ENCODE measurements at regions not wholly inside any gene's neighbourhood (a gene's known extent, or its start where the extent isn't known, plus 50 kb on each side); places are given as distances from the start of the nearest gene placed in this dataset.

DNA sequence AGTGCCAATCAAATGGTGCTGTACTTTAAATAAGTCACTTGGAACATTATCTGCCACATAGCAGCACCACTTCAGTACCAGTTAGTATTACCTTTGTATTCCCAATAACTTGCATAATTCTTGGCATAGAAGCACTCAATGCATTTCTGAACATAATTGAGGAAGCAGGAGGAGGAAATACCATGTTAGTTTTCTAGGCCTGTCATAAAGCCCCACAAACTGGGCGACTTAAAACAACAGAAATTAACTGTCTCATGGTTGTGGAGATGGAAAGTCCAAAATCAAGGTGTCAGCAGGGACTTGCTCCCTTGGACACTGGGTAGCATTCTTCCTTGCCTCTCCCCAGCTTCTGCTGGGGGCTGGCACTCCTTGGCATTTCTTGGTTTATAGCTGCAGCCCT, 296.2 kb downstream of the HS3ST1 start:
- no peak overlapping the region for H3K27ac ChIP-seq
- no peaks in the 10 kb centered on the region for H3K4me1 ChIP-seq
- intact Hi-C loops (cut with DNase I) = no loop called here
- no peaks in the 10 kb centered on the region for H3K27me3 ChIP-seq
- TF ChIP-seq POLR2A (IDR thresholded peaks at IDR 0.05) (no peak), CTCF (IDR thresholded peaks at IDR 0.05) (no peak)
- H3K9me3 ChIP-seq = no peaks in the 10 kb centered on the region
- DNase-seq (no peak), ATAC-seq (no peak)
- WGBS, 2 donors = 0 to 20% methylated on average over 1 of the region's 1 CpG
- H3K36me3 ChIP-seq (replicated peaks in 1 of 2; ENCODE audit: insufficient read depth in 1 of 2, low read depth in 2 of 2) = no peaks in the 10 kb centered on the region
- H3K4me3 ChIP-seq = no peak overlapping the region

GRCh38 chr4:11131491-11131890, 297.2 kb downstream of the HS3ST1 start:
- 72 to 75% methylated on average over 3 of the region's 3 CpGs for WGBS, 2 donors
- ATAC-seq (no peak), DNase-seq (no peak)
- H3K4me3 ChIP-seq = no peak overlapping the region
- intact Hi-C loops (cut with DNase I) = no loop called here
- no peak for TF ChIP-seq POLR2A (IDR thresholded peaks at IDR 0.05)
- TF ChIP-seq CTCF (IDR thresholded peaks at IDR 0.05) = no peak
- no peak overlapping the region for H3K27ac ChIP-seq
- H3K4me1 ChIP-seq = no peaks in the 10 kb centered on the region
- no peaks in the 10 kb centered on the region for H3K27me3 ChIP-seq
- H3K9me3 ChIP-seq = no peaks in the 10 kb centered on the region
- H3K36me3 ChIP-seq (replicated peaks in 1 of 2; ENCODE audit: insufficient read depth in 1 of 2, low read depth in 2 of 2) = no peaks in the 10 kb centered on the region

- no peak for ATAC-seq
- 64 to 71% methylated on average over 4 of the region's 4 CpGs for WGBS, 2 donors
- intact Hi-C loops (cut with DNase I) = no loop called here
- Histone ChIP-seq H3K4me1 (no peaks in the 10 kb centered on the region), H3K9me3 (no peaks in the 10 kb centered on the region), H3K36me3 (replicated peaks in 1 of 2; ENCODE audit: insufficient read depth in 1 of 2, low read depth in 2 of 2) (no peaks in the 10 kb centered on the region), H3K27me3 (no peaks in the 10 kb centered on the region), H3K4me3 (no peak overlapping the region), H3K27ac (no peak overlapping the region)
- TF ChIP-seq CTCF (IDR thresholded peaks at IDR 0.05) = no peak
- DNase-seq = no peak
These were observed 298.3 kb downstream of the HS3ST1 start for GRCh38 chr4:11130195-11130970.

DNA sequence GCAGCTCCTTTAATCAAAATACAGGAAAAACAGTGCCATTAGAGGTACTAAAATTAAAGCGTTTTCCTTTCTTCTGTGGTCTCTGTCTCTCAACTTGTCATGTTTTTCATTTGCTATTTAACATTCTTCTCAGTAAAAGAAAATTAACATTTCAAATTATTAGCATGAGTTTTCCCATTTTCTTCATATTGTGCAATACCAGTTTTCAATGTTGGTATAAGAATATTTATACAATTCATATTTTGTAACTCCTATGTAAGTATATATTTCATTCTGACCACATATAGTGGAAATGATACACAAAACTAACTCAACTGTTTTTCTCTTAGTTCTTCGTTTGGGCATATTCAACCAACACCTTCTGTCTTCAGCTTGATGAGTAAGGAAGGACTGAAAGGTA, 308.3 kb downstream of the HS3ST1 start:
- Histone ChIP-seq H3K27me3 (no peaks in the 10 kb centered on the region), H3K4me3 (no peak overlapping the region), H3K27ac (no peak overlapping the region), H3K36me3 (replicated peaks in 1 of 2; ENCODE audit: insufficient read depth in 1 of 2, low read depth in 2 of 2) (no peaks in the 10 kb centered on the region), H3K4me1 (no peaks in the 10 kb centered on the region), H3K9me3 (no peaks in the 10 kb centered on the region)
- TF ChIP-seq POLR2A (IDR thresholded peaks at IDR 0.05) (no peak), CTCF (IDR thresholded peaks at IDR 0.05) (no peak)
- intact Hi-C loops (cut with DNase I) = no loop called here
- 52 to 53% methylated on average over 2 of the region's 2 CpGs for WGBS, 2 donors
- ATAC-seq (no peak), DNase-seq (no peak)

GRCh38 chr4:11119474-11119873, 309.2 kb downstream of the HS3ST1 start:
- TF ChIP-seq POLR2A (IDR thresholded peaks at IDR 0.05) (no peak), CTCF (IDR thresholded peaks at IDR 0.05) (no peak)
- Histone ChIP-seq H3K36me3 (replicated peaks in 1 of 2; ENCODE audit: insufficient read depth in 1 of 2, low read depth in 2 of 2) (no peaks in the 10 kb centered on the region), H3K4me1 (no peaks in the 10 kb centered on the region), H3K27me3 (no peaks in the 10 kb centered on the region), H3K27ac (no peak overlapping the region), H3K9me3 (no peaks in the 10 kb centered on the region), H3K4me3 (no peak overlapping the region)
- intact Hi-C loops (cut with DNase I) = no loop called here
- WGBS, 2 donors = 43 to 80% methylated on average over 1 of the region's 1 CpG
- DNase-seq = no peak
- ATAC-seq = no peak

Data from body of pancreas (tissue), 4 donors.